AG04449 (cell line): ENCODE measurements at regions not wholly inside any gene's neighbourhood (a gene's known extent, or its start where the extent isn't known, plus 50 kb on each side); places are given as distances from the start of the nearest gene placed in this dataset.

Experiments
- CTCF ChIA-PET: fragments of 350-600 bp; formaldehyde crosslinking; extraction: SDS; loops from one replicate; lab custom pipeline; 2021; ENCODE audit warnings: antibody characterized with exemption; lab: Yijun Ruan, JAX
- POLR2A ChIA-PET: fragments of 400-600, 350-600 bp; formaldehyde crosslinking; extraction: SDS; loops from one replicate; lab custom pipeline; 2020; ENCODE audit warnings: antibody characterized with exemption, inconsistent platforms; lab: Yijun Ruan, JAX
- DNase-seq: peaks from one replicate; pipeline ENCODE4 v3.0.0-alpha.2; 2010; ENCODE audit warnings: low read depth, low spot score
- H3K4me3 ChIP-seq: 2 replicates; pipeline ENCODE4 v1.5.1; 2011; ENCODE audit warnings: low read depth, mild to moderate bottlenecking, control low read depth, low read length
- TF ChIP-seq, protein P1 (sequence below): IDR thresholded peaks from one replicate; pipeline ENCODE4 v1.5.1; 2011; ENCODE audit warnings: mild to moderate bottlenecking, moderate library complexity, low read length, control low read depth, inconsistent platforms; ENCODE audit not compliant: insufficient read depth; ENCODE audit errors: missing control alignments

DNA sequence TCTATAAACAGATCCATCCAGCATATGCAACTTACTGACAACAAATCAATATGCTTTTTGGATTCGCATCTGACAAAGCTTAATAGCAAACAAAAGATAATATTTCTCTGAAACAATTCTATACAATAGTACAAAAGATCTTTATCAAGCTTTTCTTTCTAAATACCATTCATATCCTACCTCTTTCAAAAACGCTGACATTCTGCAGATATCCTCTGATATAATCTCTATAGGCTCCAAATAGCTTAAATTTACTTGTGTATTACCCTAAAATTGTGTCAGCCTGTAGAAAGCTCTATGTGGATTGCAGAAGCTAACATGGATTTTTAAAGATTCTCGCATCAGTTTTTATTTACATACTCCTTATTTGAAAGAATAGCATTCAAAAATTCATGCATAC lies 260.6 kb downstream of the GASK1B start:
- ChIA-PET POLR2A (no interaction called here), CTCF (no interaction called here)
- DNase-seq = no peak
- TF ChIP-seq, protein P1, sequence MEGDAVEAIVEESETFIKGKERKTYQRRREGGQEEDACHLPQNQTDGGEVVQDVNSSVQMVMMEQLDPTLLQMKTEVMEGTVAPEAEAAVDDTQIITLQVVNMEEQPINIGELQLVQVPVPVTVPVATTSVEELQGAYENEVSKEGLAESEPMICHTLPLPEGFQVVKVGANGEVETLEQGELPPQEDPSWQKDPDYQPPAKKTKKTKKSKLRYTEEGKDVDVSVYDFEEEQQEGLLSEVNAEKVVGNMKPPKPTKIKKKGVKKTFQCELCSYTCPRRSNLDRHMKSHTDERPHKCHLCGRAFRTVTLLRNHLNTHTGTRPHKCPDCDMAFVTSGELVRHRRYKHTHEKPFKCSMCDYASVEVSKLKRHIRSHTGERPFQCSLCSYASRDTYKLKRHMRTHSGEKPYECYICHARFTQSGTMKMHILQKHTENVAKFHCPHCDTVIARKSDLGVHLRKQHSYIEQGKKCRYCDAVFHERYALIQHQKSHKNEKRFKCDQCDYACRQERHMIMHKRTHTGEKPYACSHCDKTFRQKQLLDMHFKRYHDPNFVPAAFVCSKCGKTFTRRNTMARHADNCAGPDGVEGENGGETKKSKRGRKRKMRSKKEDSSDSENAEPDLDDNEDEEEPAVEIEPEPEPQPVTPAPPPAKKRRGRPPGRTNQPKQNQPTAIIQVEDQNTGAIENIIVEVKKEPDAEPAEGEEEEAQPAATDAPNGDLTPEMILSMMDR = no peak
- no peak overlapping the region for H3K4me3 ChIP-seq

DNA sequence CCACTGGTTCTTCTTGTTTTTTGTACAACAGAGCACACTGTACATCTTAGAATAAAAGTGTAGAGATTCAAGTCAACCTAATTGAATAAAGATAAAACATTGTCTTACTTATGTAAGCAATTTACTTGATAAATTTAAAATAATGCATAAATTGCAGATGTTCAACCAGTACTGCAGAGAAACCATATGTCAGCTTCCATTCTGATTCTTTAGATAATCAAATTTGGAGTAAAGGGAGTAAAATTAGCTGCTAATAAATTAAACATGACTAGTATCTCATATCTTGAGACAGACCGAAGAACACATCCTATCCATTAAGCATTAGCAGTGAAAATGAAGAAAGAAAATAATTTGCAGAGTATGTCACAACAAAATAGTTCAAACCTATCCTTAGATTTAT lies 261.2 kb downstream of the GASK1B start:
- TF ChIP-seq, protein P1 = no peak
- CTCF ChIA-PET = no interaction called here
- POLR2A ChIA-PET = no interaction called here
- no peak for DNase-seq
- H3K4me3 ChIP-seq = no peak overlapping the region

DNA sequence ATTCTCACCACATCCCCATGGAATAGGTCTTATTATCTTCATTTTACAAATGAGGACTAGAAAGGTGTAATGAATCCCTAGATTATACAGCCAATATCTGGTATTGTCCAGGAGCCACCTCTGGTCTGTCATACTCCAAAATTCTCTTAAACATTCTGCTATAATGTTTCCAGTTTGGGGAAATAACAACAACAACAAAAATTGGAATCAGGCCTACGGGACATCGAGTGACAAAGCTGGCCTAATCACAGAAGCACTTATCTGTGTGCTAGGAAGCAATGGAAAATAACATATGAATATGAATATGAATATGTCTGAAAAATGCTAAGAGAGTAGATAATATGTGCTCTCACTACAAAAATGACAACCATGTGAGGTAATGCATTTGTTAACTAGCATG lies 264.1 kb downstream of the GASK1B start:
- POLR2A ChIA-PET = no interaction called here
- TF ChIP-seq, protein P1 = no peak
- CTCF ChIA-PET = no interaction called here
- no peak for DNase-seq
- H3K4me3 ChIP-seq = no peak overlapping the region

DNA sequence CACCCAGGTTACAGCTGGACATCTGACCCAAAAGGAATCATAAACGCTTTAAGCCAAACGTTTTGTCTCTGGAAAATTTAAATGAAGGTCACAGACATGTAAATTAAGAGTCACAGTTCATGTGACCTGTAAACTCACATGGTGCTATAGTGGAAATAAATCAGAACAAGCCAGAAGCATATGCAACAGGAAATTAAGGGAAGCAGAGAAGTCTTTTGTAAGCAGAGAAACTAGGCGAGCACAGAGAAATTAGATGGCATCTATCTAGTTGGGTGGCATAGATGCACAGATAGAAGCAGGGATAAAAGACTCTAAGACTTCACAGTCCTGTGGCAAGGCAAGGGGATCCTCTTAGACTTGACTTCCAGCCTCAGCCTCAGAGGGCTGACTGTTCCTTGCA lies 264.8 kb downstream of the GASK1B start:
- CTCF ChIA-PET = no interaction called here

DNA sequence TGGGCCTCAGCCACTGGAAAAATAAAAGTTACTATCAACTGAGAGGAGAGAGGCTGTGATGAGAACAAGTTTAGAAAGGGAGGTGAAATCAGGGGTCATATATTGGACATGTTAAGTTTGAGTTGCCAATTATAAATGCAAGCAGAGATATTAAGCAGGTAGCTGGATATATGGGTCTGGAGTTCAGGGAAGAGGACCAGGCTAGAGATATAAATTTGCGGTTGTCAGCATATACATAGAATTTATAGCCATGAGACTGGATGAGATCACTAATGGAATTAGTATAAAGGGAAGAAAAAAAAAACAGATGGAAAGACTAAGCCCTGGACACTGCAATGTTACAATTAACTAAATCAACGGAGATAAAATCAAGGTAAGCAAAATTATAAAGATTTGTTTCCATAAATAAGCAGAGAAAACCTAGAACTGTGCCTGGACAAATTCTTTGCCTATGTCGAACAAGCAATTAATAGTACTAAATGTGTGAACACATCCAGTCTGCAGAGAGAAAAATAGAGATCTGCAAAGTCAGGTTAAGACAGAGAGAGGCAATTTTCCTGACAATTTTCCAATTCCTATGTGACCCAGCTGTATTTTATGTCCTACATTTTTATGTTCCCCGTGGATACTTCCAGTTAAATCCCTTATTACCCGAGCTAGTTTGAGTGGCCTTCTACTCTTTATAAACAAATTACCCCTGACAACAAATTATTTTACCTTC lies 265.4 kb downstream of the GASK1B start:
- TF ChIP-seq, protein P1 = no peak
- CTCF ChIA-PET = no interaction called here
- no peak for DNase-seq
- no peak overlapping the region for H3K4me3 ChIP-seq
- POLR2A ChIA-PET = no interaction called here

More for the DNA sequence above, 264.8 kb downstream of the GASK1B start:
- TF ChIP-seq, protein P1 = no peak
- no peak overlapping the region for H3K4me3 ChIP-seq
- POLR2A ChIA-PET = no interaction called here
- DNase-seq = no peak

- H3K4me3 ChIP-seq = no peak overlapping the region
- TF ChIP-seq, protein P1 = no peak
- no peak for DNase-seq
- POLR2A ChIA-PET = interaction anchor here (0.7 kb wide), 1 partner anchor 609 kb away, joined by 3 read pairs; no protein-coding TSS in a partner anchor
- CTCF ChIA-PET = no interaction called here
Measured at GRCh38 chr4:157898836-157899605, 273.8 kb downstream of the GASK1B start.
